ENCODE measurements at regions not wholly inside any gene's neighbourhood (a gene's known extent, or its start where the extent isn't known, plus 50 kb on each side); places are given as distances from the start of the nearest gene placed in this dataset.
"Not testable (repeated sequence)": the region's sequence is repeated elsewhere in the genome, so short reads cannot be mapped to it uniquely, and the experiment has no call there.

GRCh38 chr5:12592228-12592627, 688.0 kb upstream of the CTNND2 start:
- WGBS (ENCODE audit: extremely low coverage, insufficient coverage, insufficient read length): no CpG with 5 or more reads among the region's 3 CpGs
- Histone ChIP-seq H2BK12ac (ENCODE audit: low read length) (no peak overlapping the region), H3K79me1 (ENCODE audit: low read length) (no peaks in the 10 kb centered on the region), H3K23ac (ENCODE audit: low read length) (no peak overlapping the region), H4K8ac (ENCODE audit: low read depth, low read length) (no peak overlapping the region), H3K4ac (ENCODE audit: low read depth, low read length) (no peak overlapping the region), H3K27me3 (ENCODE audit: insufficient read depth, low read length) (no peaks in the 10 kb centered on the region), H3K27ac (ENCODE audit: low read depth, low read length) (no peak overlapping the region), H3K36me3 (ENCODE audit: control insufficient read depth in 1 of 2, insufficient read depth in 2 of 2, low read length in 2 of 2) (no peaks in the 10 kb centered on the region), H3K14ac (ENCODE audit: low read length) (no peak overlapping the region), H2AK5ac (ENCODE audit: low read length) (no peak overlapping the region), H3K4me1 (ENCODE audit: control insufficient read depth in 1 of 2, insufficient read depth in 2 of 2, low read length in 2 of 2) (no peaks in the 10 kb centered on the region), H3K9me3 (ENCODE audit: insufficient read depth, low read depth, low read length) (no peaks in the 10 kb centered on the region), H4K91ac (ENCODE audit: low read depth, low read length) (no peak overlapping the region), H3K4me2 (ENCODE audit: low read length) (no peak overlapping the region), H2BK120ac (ENCODE audit: insufficient read depth, low read length, poor library complexity) (no peak overlapping the region), H2BK5ac (ENCODE audit: low read depth, low read length, poor library complexity) (no peak overlapping the region), H3K18ac (ENCODE audit: low read length) (no peak overlapping the region), H4K12ac (ENCODE audit: low read depth, low read length) (no peak overlapping the region), H3K4me3 (ENCODE audit: low read depth, low read length) (no peak overlapping the region), H3K9ac (ENCODE audit: low read length) (no peak overlapping the region), H2AFZ (ENCODE audit: insufficient read depth, low read length, poor library complexity) (no peak overlapping the region), H3K79me2 (ENCODE audit: control insufficient read depth, insufficient read depth, low read length, poor library complexity) (no peaks in the 10 kb centered on the region)
- DNase-seq: no peak

GRCh38 chr5:12586406-12586805, 682.2 kb upstream of the CTNND2 start:
- H3K4me1 ChIP-seq (ENCODE audit: control insufficient read depth in 1 of 2, insufficient read depth in 2 of 2, low read length in 2 of 2): no peaks in the 10 kb centered on the region
- no peak overlapping the region for H3K4ac ChIP-seq (ENCODE audit: low read depth, low read length)
- H2BK120ac ChIP-seq (ENCODE audit: insufficient read depth, low read length, poor library complexity): no peak overlapping the region
- peaks cover 2% of the 10 kb centered on the region for H3K9me3 ChIP-seq (ENCODE audit: insufficient read depth, low read depth, low read length)
- H3K79me1 ChIP-seq (ENCODE audit: low read length): no peaks in the 10 kb centered on the region
- no peaks in the 10 kb centered on the region for H3K79me2 ChIP-seq (ENCODE audit: control insufficient read depth, insufficient read depth, low read length, poor library complexity)
- no peak overlapping the region for H2BK12ac ChIP-seq (ENCODE audit: low read length)
- H3K27ac ChIP-seq (ENCODE audit: low read depth, low read length): no peak overlapping the region
- H2AK5ac ChIP-seq (ENCODE audit: low read length): no peak overlapping the region
- H3K14ac ChIP-seq (ENCODE audit: low read length): no peak overlapping the region
- H3K27me3 ChIP-seq (ENCODE audit: insufficient read depth, low read length): no peaks in the 10 kb centered on the region
- H3K4me2 ChIP-seq (ENCODE audit: low read length): no peak overlapping the region
- no peak overlapping the region for H3K9ac ChIP-seq (ENCODE audit: low read length)
- no peak overlapping the region for H3K23ac ChIP-seq (ENCODE audit: low read length)
- no peak overlapping the region for H4K91ac ChIP-seq (ENCODE audit: low read depth, low read length)
- no peak overlapping the region for H3K18ac ChIP-seq (ENCODE audit: low read length)
- no peak overlapping the region for H4K12ac ChIP-seq (ENCODE audit: low read depth, low read length)
- no peak overlapping the region for H4K8ac ChIP-seq (ENCODE audit: low read depth, low read length)
- no peaks in the 10 kb centered on the region for H3K36me3 ChIP-seq (ENCODE audit: control insufficient read depth in 1 of 2, insufficient read depth in 2 of 2, low read length in 2 of 2)
- no peak overlapping the region for H3K4me3 ChIP-seq (ENCODE audit: low read depth, low read length)
- H2AFZ ChIP-seq (ENCODE audit: insufficient read depth, low read length, poor library complexity): no peak overlapping the region
- DNase-seq: no peak
- H2BK5ac ChIP-seq (ENCODE audit: low read depth, low read length, poor library complexity): no peak overlapping the region

DNA sequence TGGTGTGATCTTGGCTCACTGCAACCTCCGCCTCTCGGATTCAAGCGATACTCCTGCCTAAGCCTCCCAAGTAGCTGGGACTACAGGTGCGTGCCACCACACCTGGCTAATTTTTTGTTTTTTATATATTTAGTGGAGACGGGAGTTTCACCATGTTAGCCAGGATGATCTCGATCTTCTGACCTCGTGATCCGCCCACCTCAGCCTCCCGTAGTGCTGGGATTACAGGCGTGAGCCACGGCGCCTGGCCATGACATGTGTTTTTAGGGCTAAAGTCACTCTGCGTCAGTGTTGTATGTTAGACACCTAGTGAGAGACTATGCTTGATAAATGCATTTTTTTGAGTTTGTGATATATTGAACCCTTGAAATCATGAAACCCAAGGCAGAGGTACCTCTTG, 674.6 kb upstream of the CTNND2 start:
- H3K9me3 ChIP-seq (ENCODE audit: insufficient read depth, low read depth, low read length); DNase-seq; H4K12ac ChIP-seq (ENCODE audit: low read depth, low read length); H2AK5ac ChIP-seq (ENCODE audit: low read length); H2BK120ac ChIP-seq (ENCODE audit: insufficient read depth, low read length, poor library complexity); H3K36me3 ChIP-seq (ENCODE audit: control insufficient read depth in 1 of 2, insufficient read depth in 2 of 2, low read length in 2 of 2); H3K18ac ChIP-seq (ENCODE audit: low read length); H3K27me3 ChIP-seq (ENCODE audit: insufficient read depth, low read length); H3K14ac ChIP-seq (ENCODE audit: low read length); H3K27ac ChIP-seq (ENCODE audit: low read depth, low read length); H3K79me1 ChIP-seq (ENCODE audit: low read length); H4K91ac ChIP-seq (ENCODE audit: low read depth, low read length); H3K4me1 ChIP-seq (ENCODE audit: control insufficient read depth in 1 of 2, insufficient read depth in 2 of 2, low read length in 2 of 2); H3K9ac ChIP-seq (ENCODE audit: low read length); H2AFZ ChIP-seq (ENCODE audit: insufficient read depth, low read length, poor library complexity); H3K4me2 ChIP-seq (ENCODE audit: low read length); H3K23ac ChIP-seq (ENCODE audit: low read length); H2BK5ac ChIP-seq (ENCODE audit: low read depth, low read length, poor library complexity); H4K8ac ChIP-seq (ENCODE audit: low read depth, low read length); H2BK12ac ChIP-seq (ENCODE audit: low read length); H3K4ac ChIP-seq (ENCODE audit: low read depth, low read length); H3K4me3 ChIP-seq (ENCODE audit: low read depth, low read length); H3K79me2 ChIP-seq (ENCODE audit: control insufficient read depth, insufficient read depth, low read length, poor library complexity): not testable (repeated sequence)
- WGBS (ENCODE audit: extremely low coverage, insufficient coverage, insufficient read length): no CpG with 5 or more reads among the region's 13 CpGs

DNA sequence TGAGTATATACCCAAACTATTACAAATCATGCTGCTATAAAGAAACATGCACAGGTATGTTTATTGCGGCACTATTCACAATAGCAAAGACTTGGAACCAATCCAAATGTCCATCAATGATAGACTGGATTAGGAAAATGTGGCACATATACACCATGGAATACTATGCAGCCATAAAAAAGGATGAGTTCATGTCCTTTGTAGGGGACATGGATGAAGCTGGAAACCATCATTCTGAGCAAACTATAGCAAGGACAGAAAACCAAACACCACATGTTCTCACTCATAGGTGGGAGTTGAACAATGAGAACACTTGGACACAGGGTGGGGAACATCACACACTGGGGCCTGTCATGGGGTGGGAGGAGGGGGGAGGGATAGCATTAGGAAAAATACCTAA, 672.7 kb upstream of the CTNND2 start:
- H3K14ac ChIP-seq (ENCODE audit: low read length); H3K27me3 ChIP-seq (ENCODE audit: insufficient read depth, low read length); H3K23ac ChIP-seq (ENCODE audit: low read length); H2BK5ac ChIP-seq (ENCODE audit: low read depth, low read length, poor library complexity); H2AK5ac ChIP-seq (ENCODE audit: low read length); H4K91ac ChIP-seq (ENCODE audit: low read depth, low read length); H3K79me2 ChIP-seq (ENCODE audit: control insufficient read depth, insufficient read depth, low read length, poor library complexity); H3K9ac ChIP-seq (ENCODE audit: low read length); H4K12ac ChIP-seq (ENCODE audit: low read depth, low read length); H3K4me3 ChIP-seq (ENCODE audit: low read depth, low read length); H3K79me1 ChIP-seq (ENCODE audit: low read length); H4K8ac ChIP-seq (ENCODE audit: low read depth, low read length); H2BK120ac ChIP-seq (ENCODE audit: insufficient read depth, low read length, poor library complexity); H3K36me3 ChIP-seq (ENCODE audit: control insufficient read depth in 1 of 2, insufficient read depth in 2 of 2, low read length in 2 of 2); H2AFZ ChIP-seq (ENCODE audit: insufficient read depth, low read length, poor library complexity); H3K4ac ChIP-seq (ENCODE audit: low read depth, low read length); H3K18ac ChIP-seq (ENCODE audit: low read length); H3K4me2 ChIP-seq (ENCODE audit: low read length); H3K9me3 ChIP-seq (ENCODE audit: insufficient read depth, low read depth, low read length); DNase-seq; H3K4me1 ChIP-seq (ENCODE audit: control insufficient read depth in 1 of 2, insufficient read depth in 2 of 2, low read length in 2 of 2); H3K27ac ChIP-seq (ENCODE audit: low read depth, low read length); H2BK12ac ChIP-seq (ENCODE audit: low read length): not testable (repeated sequence)
- no CpG with 5 or more reads among the region's 1 CpG for WGBS (ENCODE audit: extremely low coverage, insufficient coverage, insufficient read length)

Data from trophoblast cell (in vitro differentiated cells and primary cell).